ENCODE measurements at regions not wholly inside any gene's neighbourhood (a gene's known extent, or its start where the extent isn't known, plus 50 kb on each side); places are given as distances from the start of the nearest gene placed in this dataset.

GRCh38 chr4:29066861-29067260, 1653.3 kb upstream of the PCDH7 start:
- TF ChIP-seq TAF1 (IDR thresholded peaks at IDR 0.05; ENCODE audit: borderline replicate concordance, low read depth, low read length) = no peak
- TF ChIP-seq CTCF (IDR thresholded peaks at IDR 0.05) = no peak
- TF ChIP-seq TEAD4 (IDR thresholded peaks at IDR 0.05; ENCODE audit: borderline replicate concordance, insufficient read depth) = no peak
- TF ChIP-seq MXI1 (IDR thresholded peaks at IDR 0.05; ENCODE audit: low read depth, low read length) = no peak
- TF ChIP-seq RAD21 (IDR thresholded peaks at IDR 0.05; ENCODE audit: low read length) = no peak
- TF ChIP-seq POLR2AphosphoS5 (IDR thresholded peaks at IDR 0.05; ENCODE audit: low read depth, low read length) = no peak
- no peak for TF ChIP-seq RXRA (IDR thresholded peaks at IDR 0.05; ENCODE audit: borderline replicate concordance, low read depth)
- TF ChIP-seq MAX (IDR thresholded peaks at IDR 0.05; ENCODE audit: low read depth) = no peak
- no peak for TF ChIP-seq EZH2phosphoT487 (IDR thresholded peaks at IDR 0.05; ENCODE audit: borderline replicate concordance, low read depth)
- TF ChIP-seq GATA2 (CRISPR knock-in tag; IDR thresholded peaks at IDR 0.05) = no peak

All from SK-N-SH (cell line).